ENCODE measurements at regions not wholly inside any gene's neighbourhood (a gene's known extent, or its start where the extent isn't known, plus 50 kb on each side); places are given as distances from the start of the nearest gene placed in this dataset.

- H3K27me3 ChIP-seq: peaks cover 0 to 12% of the 10 kb centered on the region in 2 donors
- H3K36me3 ChIP-seq: no peaks in the 10 kb centered on the region
- no peak overlapping the region for H3K27ac ChIP-seq
- intact Hi-C loops (cut with DNase I): no loop called here
- H3K4me1 ChIP-seq: no peaks in the 10 kb centered on the region
- no peak for TF ChIP-seq CTCF (IDR thresholded peaks at IDR 0.05)
- no peak for DNase-seq
- H3K9me3 ChIP-seq: no peaks in the 10 kb centered on the region
- no peak for ATAC-seq
- H3K4me3 ChIP-seq: no peak overlapping the region
These were observed 105.9 kb upstream of the SPACA1 start for GRCh38 chr6:87941556-87942358.

- no peak for DNase-seq
- no peaks in the 10 kb centered on the region for H3K36me3 ChIP-seq
- H3K9me3 ChIP-seq: no peaks in the 10 kb centered on the region
- no peak overlapping the region for H3K27ac ChIP-seq
- peaks cover 0 to 12% of the 10 kb centered on the region in 2 donors for H3K27me3 ChIP-seq
- no peak for ATAC-seq
- H3K4me1 ChIP-seq: no peaks in the 10 kb centered on the region
- intact Hi-C loops (cut with DNase I): no loop called here
- TF ChIP-seq CTCF (IDR thresholded peaks at IDR 0.05): no peak
- H3K4me3 ChIP-seq: no peak overlapping the region
These were observed 107.9 kb upstream of the SPACA1 start for GRCh38 chr6:87939776-87940175.

- no peaks in the 10 kb centered on the region for H3K9me3 ChIP-seq
- no peak for TF ChIP-seq CTCF (IDR thresholded peaks at IDR 0.05)
- no peaks in the 10 kb centered on the region for H3K36me3 ChIP-seq
- no peak overlapping the region for H3K27ac ChIP-seq
- H3K4me1 ChIP-seq: no peaks in the 10 kb centered on the region
- H3K4me3 ChIP-seq: no peak overlapping the region
- peaks cover 0 to 8% of the 10 kb centered on the region in 2 donors for H3K27me3 ChIP-seq
- intact Hi-C loops (cut with DNase I): no loop called here
- DNase-seq: no peak
- no peak for ATAC-seq
These were observed 109.4 kb upstream of the SPACA1 start for GRCh38 chr6:87938287-87938686.

- TF ChIP-seq CTCF (IDR thresholded peaks at IDR 0.05): no peak
- DNase-seq: no peak
- H3K36me3 ChIP-seq: no peaks in the 10 kb centered on the region
- H3K27me3 ChIP-seq: no peaks in the 10 kb centered on the region
- H3K27ac ChIP-seq: no peak overlapping the region
- intact Hi-C loops (cut with DNase I): no loop called here
- H3K4me3 ChIP-seq: no peak overlapping the region
- no peak for ATAC-seq
- H3K9me3 ChIP-seq: no peaks in the 10 kb centered on the region
- H3K4me1 ChIP-seq: no peaks in the 10 kb centered on the region
These were observed 111.6 kb upstream of the SPACA1 start for GRCh38 chr6:87936065-87936464.

GRCh38 chr6:87935196-87935595 is 112.4 kb upstream of the SPACA1 start:
- H3K27me3 ChIP-seq: no peaks in the 10 kb centered on the region
- H3K4me3 ChIP-seq: no peak overlapping the region
- peaks cover 0 to under 1% of the 10 kb centered on the region in 2 donors for H3K4me1 ChIP-seq
- intact Hi-C loops (cut with DNase I): no loop called here
- H3K9me3 ChIP-seq: no peaks in the 10 kb centered on the region
- TF ChIP-seq CTCF (IDR thresholded peaks at IDR 0.05): no peak
- no peak for ATAC-seq
- H3K27ac ChIP-seq: no peak overlapping the region
- no peak for DNase-seq
- H3K36me3 ChIP-seq: no peaks in the 10 kb centered on the region

Data from left lung (tissue), 4 donors.